H1 (cell line): ENCODE measurements at regions not wholly inside any gene's neighbourhood (a gene's known extent, or its start where the extent isn't known, plus 50 kb on each side); places are given as distances from the start of the nearest gene placed in this dataset.

Experiments
- CTCF ChIA-PET: fragments of 300-600 bp; sonication (Branson Sonifier 250); formaldehyde crosslinking; loops from one replicate; lab custom pipeline; 2021; ENCODE audit not compliant: partially characterized antibody; lab: Charles Lee
- POLR2A ChIA-PET: fragments of 300-600 bp; sonication (Branson Sonifier 250); formaldehyde crosslinking; loops from one replicate; lab custom pipeline; 2021; ENCODE audit warnings: inconsistent platforms; ENCODE audit not compliant: partially characterized antibody; lab: Charles Lee
- DNase-seq, 2 experiments: peaks; one replicate each; pipeline versions ENCODE4 v3.0.0 to v3.0.0-alpha.2; 2010 to 2022; ENCODE audit warnings: low spot score in 2 of 2, low read depth in 1 of 2, mixed read lengths in 1 of 2
- FAIRE-seq: peaks from 2 replicates; lab custom pipeline; 2011; peaks lifted over from hg19 to GRCh38; lab: Jason Lieb, UNC
- H2AFZ ChIP-seq: 2 replicates; pipeline ENCODE4 v1.8.1; 2012; ENCODE audit warnings: low read length, inconsistent platforms
- H2AK5ac ChIP-seq: 2 replicates; pipeline ENCODE4 v1.6.1; 2013; ENCODE audit warnings: low read depth, low read length
- H2BK120ac ChIP-seq: replicated peaks from 2 replicates; pipeline ENCODE3; 2013; ENCODE audit warnings: low read depth, low read length, inconsistent platforms
- H2BK12ac ChIP-seq: 2 replicates; pipeline ENCODE4 v1.6.1; 2013; ENCODE audit warnings: low read depth, low read length
- H2BK15ac ChIP-seq: 2 replicates; pipeline ENCODE4 v1.6.1; 2013; ENCODE audit warnings: low read length
- H2BK20ac ChIP-seq: 2 replicates; pipeline ENCODE4 v1.6.1; 2013; ENCODE audit warnings: low read length
- H2BK5ac ChIP-seq: 2 replicates; pipeline ENCODE4 v1.6.1; 2013; ENCODE audit warnings: low read depth, low read length
- H3K14ac ChIP-seq: 2 replicates; pipeline ENCODE4 v1.6.1; 2013; ENCODE audit warnings: inconsistent platforms; ENCODE audit not compliant: insufficient read length
- H3K18ac ChIP-seq: 2 replicates; pipeline ENCODE4 v1.6.1; 2013; ENCODE audit warnings: low read length; ENCODE audit errors: extremely low read depth
- H3K23ac ChIP-seq: 2 replicates; pipeline ENCODE4 v1.6.1; 2013; ENCODE audit warnings: inconsistent platforms; ENCODE audit not compliant: insufficient read length
- H3K23me2 ChIP-seq: 2 replicates; pipeline ENCODE4 v1.6.1; 2013; ENCODE audit warnings: low read depth, low read length
- H3K27ac ChIP-seq: 2 replicates; pipeline ENCODE4 v1.6.1; 2011; ENCODE audit warnings: low read depth, low read length, inconsistent platforms
- H3K27me3 ChIP-seq, 4 experiments: replicated peaks in 1 of 4; 1 replicate in 1 of 4; 2 replicates in 3 of 4; pipeline versions ENCODE4 v1.6.1 to v1.8.1; 2011 to 2013; ENCODE audit warnings: low read length in 3 of 4, mild to moderate bottlenecking in 3 of 4, inconsistent platforms in 2 of 4, mixed read lengths in 2 of 4, moderate library complexity in 1 of 4; ENCODE audit not compliant: control insufficient read depth in 3 of 4, insufficient read depth in 3 of 4; ENCODE audit errors: extremely low read depth in 1 of 4
- H3K36me3 ChIP-seq, 4 experiments: 2 replicates each; pipeline versions ENCODE4 v1.6.1 to v1.8.1; 2011 to 2013; ENCODE audit warnings: mild to moderate bottlenecking in 4 of 4, low read length in 3 of 4, moderate library complexity in 2 of 4, control low read depth in 1 of 4, inconsistent platforms in 1 of 4; ENCODE audit not compliant: insufficient read depth in 4 of 4, control insufficient read depth in 2 of 4
- H3K4ac ChIP-seq: replicated peaks from 2 replicates; pipeline ENCODE3; 2013; ENCODE audit warnings: low read length, low read depth, mixed read lengths, inconsistent platforms; ENCODE audit not compliant: insufficient read length
- H3K4me1 ChIP-seq, 4 experiments: replicated peaks in 1 of 4; 1 replicate in 1 of 4; 2 replicates in 3 of 4; pipeline versions ENCODE4 v1.6.1 to v1.8.1; 2011 to 2013; ENCODE audit warnings: low read length in 3 of 4, inconsistent platforms in 2 of 4, mixed read lengths in 1 of 4; ENCODE audit not compliant: insufficient read depth in 4 of 4, control insufficient read depth in 3 of 4
- H3K4me2 ChIP-seq, 2 experiments: 2 replicates each; pipeline versions ENCODE4 v1.6.1 to v1.8.1; 2011 to 2013; ENCODE audit warnings: low read depth in 2 of 2, low read length in 2 of 2, control low read depth in 1 of 2, inconsistent platforms in 1 of 2, mild to moderate bottlenecking in 1 of 2; ENCODE audit not compliant: insufficient read depth in 1 of 2
- H3K4me3 ChIP-seq, 4 experiments: fragments of 200-600, 300-600 bp in 1 of 4; sonication (generic), shearing (Covaris generic), sonication (Bioruptor Twin) in 1 of 4; 2 replicates each; pipeline versions ENCODE4 v1.5.1 to v1.8.1; 2011 to 2016; ENCODE audit warnings: low read length in 4 of 4, low read depth in 3 of 4, control low read depth in 2 of 4, inconsistent platforms in 2 of 4, mild to moderate bottlenecking in 2 of 4, mixed read lengths in 1 of 4, moderate library complexity in 1 of 4; ENCODE audit not compliant: insufficient read depth in 2 of 4; ENCODE audit errors: extremely low read depth in 1 of 4
- H3K56ac ChIP-seq: replicated peaks from 2 replicates; pipeline ENCODE3; 2013; ENCODE audit warnings: low read depth, mild to moderate bottlenecking, mixed read lengths, low read length, inconsistent platforms; ENCODE audit not compliant: insufficient read length
- H3K79me1 ChIP-seq: 2 replicates; pipeline ENCODE4 v1.6.1; 2013; ENCODE audit warnings: low read depth, low read length, control low read depth
- H3K79me2 ChIP-seq, 2 experiments: 2 replicates each; pipeline versions ENCODE4 v1.6.1 to v1.8.1; 2012 to 2013; ENCODE audit warnings: low read length in 2 of 2, mild to moderate bottlenecking in 2 of 2, inconsistent platforms in 1 of 2; ENCODE audit not compliant: insufficient read depth in 2 of 2, control insufficient read depth in 1 of 2
- H3K9ac ChIP-seq, 4 experiments: replicated peaks in 1 of 4; 1 replicate in 1 of 4; 2 replicates in 3 of 4; pipeline versions ENCODE4 v1.6.1 to v1.8.1; 2011 to 2013; ENCODE audit warnings: low read depth in 3 of 4, low read length in 3 of 4, control low read depth in 2 of 4, mild to moderate bottlenecking in 2 of 4, moderate library complexity in 2 of 4, inconsistent platforms in 1 of 4; ENCODE audit errors: extremely low read depth in 1 of 4
- H3K9me3 ChIP-seq, 2 experiments: 2 replicates each; pipeline versions ENCODE4 v1.6.1 to v1.8.1; 2012 to 2013; ENCODE audit warnings: mild to moderate bottlenecking in 2 of 2, moderate library complexity in 2 of 2, control low read depth in 1 of 2, inconsistent platforms in 1 of 2, low read depth in 1 of 2, low read length in 1 of 2, mixed read lengths in 1 of 2; ENCODE audit not compliant: insufficient read depth in 2 of 2
- H4K20me1 ChIP-seq, 2 experiments: replicated peaks in 1 of 2; 2 replicates each; pipeline versions ENCODE3 to v1.8.1; 2011 to 2013; ENCODE audit warnings: inconsistent platforms in 2 of 2, low read length in 2 of 2, mild to moderate bottlenecking in 1 of 2; ENCODE audit not compliant: insufficient read depth in 2 of 2, control insufficient read depth in 1 of 2
- H4K5ac ChIP-seq: 2 replicates; pipeline ENCODE4 v1.6.1; 2013; ENCODE audit warnings: low read length, low read depth, mixed read lengths, inconsistent platforms; ENCODE audit not compliant: insufficient read length
- H4K8ac ChIP-seq: 2 replicates; pipeline ENCODE4 v1.8.0; 2013; ENCODE audit warnings: mild to moderate bottlenecking, moderate library complexity, low read length, inconsistent platforms; ENCODE audit not compliant: insufficient read depth; ENCODE audit errors: extremely low read depth
- H4K91ac ChIP-seq: replicated peaks from 2 replicates; pipeline ENCODE3; 2013; ENCODE audit warnings: low read length, mixed read lengths, inconsistent platforms; ENCODE audit not compliant: insufficient read length
- ASH2L ChIP-seq: fragments of 200-600, 300-600 bp; sonication (generic); IDR thresholded peaks from one replicate; pipeline ENCODE4 v1.7.1; 2017; ENCODE audit warnings: low read length
- CBX8 ChIP-seq: fragments of 300-800, 300-1000 bp; sonication (generic); IDR thresholded peaks from 2 replicates; pipeline ENCODE4 v1.7.1; 2016; ENCODE audit warnings: low read depth, low read length, borderline replicate concordance
- EGR1 ChIP-seq: IDR thresholded peaks from 2 replicates; pipeline ENCODE4 v1.6.1; 2011; ENCODE audit warnings: low read depth, low read length, borderline replicate concordance
- GABPA ChIP-seq: IDR thresholded peaks from 2 replicates; pipeline ENCODE4 v1.6.1; 2011; ENCODE audit warnings: mild to moderate bottlenecking, low read length, moderate library complexity, borderline replicate concordance; ENCODE audit not compliant: insufficient read depth
- KDM4A ChIP-seq: IDR thresholded peaks from one replicate; pipeline ENCODE4 v1.7.1; 2012; ENCODE audit warnings: low read depth, mild to moderate bottlenecking, moderate library complexity, low read length, inconsistent platforms; ENCODE audit not compliant: severe bottlenecking
- NRF1 ChIP-seq: IDR thresholded peaks from 2 replicates; pipeline ENCODE4 v1.6.1; 2011; ENCODE audit warnings: mild to moderate bottlenecking, low read depth, low read length, improper control_type of control experiment
- RBBP5 ChIP-seq: IDR thresholded peaks from 2 replicates; pipeline ENCODE4 v1.7.1; 2012; ENCODE audit warnings: low read depth, mild to moderate bottlenecking, inconsistent platforms, low read length, moderate library complexity, borderline replicate concordance
- WGBS, 2 experiments: shearing (Covaris generic) in 1 of 2; methylation state at CpG; one replicate each; pipeline versions ENCODE4 v1.1.6 to v1.1.7; 2013 to 2015; ENCODE audit warnings: low lambda C conversion rate in 2 of 2, mixed read lengths in 2 of 2, inconsistent platforms in 1 of 2, low coverage in 1 of 2, missing lambda C conversion rate in 1 of 2; ENCODE audit not compliant: insufficient replicate concordance in 2 of 2, insufficient coverage in 1 of 2, insufficient read length in 1 of 2; ENCODE audit errors: extremely low coverage in 1 of 2, missing lambda C conversion rate in 1 of 2; 5-methylcytosine and 5-hydroxymethylcytosine counted together
- TF ChIP-seq, protein P1 (sequence below): IDR thresholded peaks from 2 replicates; pipeline ENCODE4 v1.6.1; 2011; ENCODE audit warnings: low read depth, mild to moderate bottlenecking, low read length; ENCODE audit not compliant: insufficient read depth
- TF ChIP-seq, protein P2 (sequence below): IDR thresholded peaks from 2 replicates; pipeline ENCODE4 v1.6.1; 2011; ENCODE audit warnings: low read length, improper control_type of control experiment

DNA sequence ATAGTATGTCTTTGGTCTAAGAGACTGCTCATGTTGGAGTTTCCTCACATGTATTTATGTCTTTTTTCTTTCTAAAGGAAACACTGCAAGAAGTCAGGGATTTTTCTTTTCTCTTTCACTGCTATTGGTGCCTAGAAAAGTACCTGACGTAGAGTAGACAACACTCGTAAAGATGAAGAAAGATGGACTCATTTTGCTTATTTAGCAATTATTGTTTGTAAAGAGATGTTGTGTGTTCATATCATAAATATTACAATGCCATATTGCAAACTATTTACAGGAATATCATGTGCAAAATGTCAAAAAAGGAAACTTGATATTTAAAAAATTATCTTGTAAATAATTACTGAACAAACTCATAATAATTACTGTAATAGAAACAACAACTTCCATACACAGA is 2711.5 kb upstream of the PCDH20 start:
- Histone ChIP-seq H3K4me2 (no peak overlapping the region), H3K4ac (no peak overlapping the region), H4K91ac (no peak overlapping the region), H3K79me2 (no peaks in the 10 kb centered on the region), H2BK12ac (no peak overlapping the region), H3K4me3 (no peak overlapping the region), H2BK5ac (no peak overlapping the region), H2BK15ac (no peak overlapping the region), H3K18ac (no peak overlapping the region), H2BK120ac (no peak overlapping the region), H3K23me2 (no peaks in the 10 kb centered on the region), H2AFZ (no peak overlapping the region), H3K14ac (no peak overlapping the region), H3K27me3 (no peaks in the 10 kb centered on the region), H2AK5ac (no peak overlapping the region), H3K4me1 (no peaks in the 10 kb centered on the region), H4K8ac (no peak overlapping the region), H3K56ac (no peak overlapping the region), H3K27ac (no peak overlapping the region), H3K9me3 (no peaks in the 10 kb centered on the region), H2BK20ac (no peak overlapping the region), H4K20me1 (no peaks in the 10 kb centered on the region), H4K5ac (no peak overlapping the region), H3K9ac (no peak overlapping the region), H3K79me1 (no peaks in the 10 kb centered on the region), H3K23ac (no peak overlapping the region), H3K36me3 (no peaks in the 10 kb centered on the region)
- WGBS, 2 experiments = 94% methylated on average over 2 of the region's 2 CpGs; no CpG with 5 or more reads in 1 of the 2 experiments
- FAIRE-seq (no peak), DNase-seq (no peak)
- CTCF ChIA-PET = no interaction called here
- POLR2A ChIA-PET = no interaction called here
- TF ChIP-seq KDM4A = no peak
- TF ChIP-seq RBBP5 = no peak
- TF ChIP-seq NRF1 = no peak
- TF ChIP-seq, protein P1, sequence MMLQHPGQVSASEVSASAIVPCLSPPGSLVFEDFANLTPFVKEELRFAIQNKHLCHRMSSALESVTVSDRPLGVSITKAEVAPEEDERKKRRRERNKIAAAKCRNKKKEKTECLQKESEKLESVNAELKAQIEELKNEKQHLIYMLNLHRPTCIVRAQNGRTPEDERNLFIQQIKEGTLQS = no peak
- TF ChIP-seq, protein P2, sequence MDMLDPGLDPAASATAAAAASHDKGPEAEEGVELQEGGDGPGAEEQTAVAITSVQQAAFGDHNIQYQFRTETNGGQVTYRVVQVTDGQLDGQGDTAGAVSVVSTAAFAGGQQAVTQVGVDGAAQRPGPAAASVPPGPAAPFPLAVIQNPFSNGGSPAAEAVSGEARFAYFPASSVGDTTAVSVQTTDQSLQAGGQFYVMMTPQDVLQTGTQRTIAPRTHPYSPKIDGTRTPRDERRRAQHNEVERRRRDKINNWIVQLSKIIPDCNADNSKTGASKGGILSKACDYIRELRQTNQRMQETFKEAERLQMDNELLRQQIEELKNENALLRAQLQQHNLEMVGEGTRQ = no peak
- no peak for TF ChIP-seq CBX8
- no peak for TF ChIP-seq GABPA
- TF ChIP-seq EGR1 = no peak
- TF ChIP-seq ASH2L = no peak
